ENCODE measurements at regions not wholly inside any gene's neighbourhood (a gene's known extent, or its start where the extent isn't known, plus 50 kb on each side); places are given as distances from the start of the nearest gene placed in this dataset.

DNA sequence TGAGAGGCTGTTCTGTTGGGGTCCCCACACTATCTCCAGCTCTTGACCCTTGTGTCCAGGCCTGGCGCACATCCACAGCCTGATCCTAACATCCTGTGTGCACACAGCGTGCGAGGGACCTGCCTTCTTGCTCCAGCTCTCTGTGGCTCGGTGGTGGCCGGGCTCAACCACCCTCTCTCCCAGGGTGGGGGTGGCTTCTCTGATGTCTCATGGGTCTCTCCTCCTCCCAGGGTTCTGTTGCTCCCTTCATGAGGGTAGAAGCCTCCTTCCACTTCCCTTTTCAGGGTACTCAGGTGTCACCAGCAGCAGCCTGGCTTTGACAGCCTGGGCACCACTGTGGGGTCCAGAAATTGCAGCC is 196.9 kb upstream of the RAB6C start:
- TF ChIP-seq, protein P1, sequence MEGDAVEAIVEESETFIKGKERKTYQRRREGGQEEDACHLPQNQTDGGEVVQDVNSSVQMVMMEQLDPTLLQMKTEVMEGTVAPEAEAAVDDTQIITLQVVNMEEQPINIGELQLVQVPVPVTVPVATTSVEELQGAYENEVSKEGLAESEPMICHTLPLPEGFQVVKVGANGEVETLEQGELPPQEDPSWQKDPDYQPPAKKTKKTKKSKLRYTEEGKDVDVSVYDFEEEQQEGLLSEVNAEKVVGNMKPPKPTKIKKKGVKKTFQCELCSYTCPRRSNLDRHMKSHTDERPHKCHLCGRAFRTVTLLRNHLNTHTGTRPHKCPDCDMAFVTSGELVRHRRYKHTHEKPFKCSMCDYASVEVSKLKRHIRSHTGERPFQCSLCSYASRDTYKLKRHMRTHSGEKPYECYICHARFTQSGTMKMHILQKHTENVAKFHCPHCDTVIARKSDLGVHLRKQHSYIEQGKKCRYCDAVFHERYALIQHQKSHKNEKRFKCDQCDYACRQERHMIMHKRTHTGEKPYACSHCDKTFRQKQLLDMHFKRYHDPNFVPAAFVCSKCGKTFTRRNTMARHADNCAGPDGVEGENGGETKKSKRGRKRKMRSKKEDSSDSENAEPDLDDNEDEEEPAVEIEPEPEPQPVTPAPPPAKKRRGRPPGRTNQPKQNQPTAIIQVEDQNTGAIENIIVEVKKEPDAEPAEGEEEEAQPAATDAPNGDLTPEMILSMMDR (IDR thresholded peaks at IDR 0.05): no peak
- TF ChIP-seq EZH2 (IDR thresholded peaks at IDR 0.05): no peak

Data from neural progenitor cell (in vitro differentiated cells).